Trophoblast cell (in vitro differentiated cells and primary cell): ENCODE measurements at regions not wholly inside any gene's neighbourhood (a gene's known extent, or its start where the extent isn't known, plus 50 kb on each side); places are given as distances from the start of the nearest gene placed in this dataset.

Experiments
- DNase-seq, 2 donors: peaks; one replicate each; pipeline ENCODE4 v3.0.0-alpha.2; 2016
- H2AFZ ChIP-seq: 2 replicates; pipeline ENCODE4 v1.6.1; 2013; ENCODE audit warnings: low read length, moderate library complexity, mild to moderate bottlenecking; ENCODE audit not compliant: insufficient read depth, poor library complexity
- H2AK5ac ChIP-seq: 2 replicates; pipeline ENCODE4 v1.6.1; 2013; ENCODE audit warnings: mild to moderate bottlenecking, low read length
- H2BK120ac ChIP-seq: 2 replicates; pipeline ENCODE4 v1.6.1; 2013; ENCODE audit warnings: low read length, mild to moderate bottlenecking, moderate library complexity; ENCODE audit not compliant: insufficient read depth, poor library complexity
- H2BK12ac ChIP-seq: 2 replicates; pipeline ENCODE4 v1.6.1; 2013; ENCODE audit warnings: mild to moderate bottlenecking, low read length, moderate library complexity
- H2BK5ac ChIP-seq: 2 replicates; pipeline ENCODE4 v1.6.1; 2013; ENCODE audit warnings: low read length, low read depth, moderate library complexity, mild to moderate bottlenecking; ENCODE audit not compliant: poor library complexity
- H3K14ac ChIP-seq: 2 replicates; pipeline ENCODE4 v1.6.1; 2013; ENCODE audit warnings: mild to moderate bottlenecking, low read length
- H3K18ac ChIP-seq: 2 replicates; pipeline ENCODE4 v1.6.1; 2013; ENCODE audit warnings: mild to moderate bottlenecking, low read length
- H3K23ac ChIP-seq: 2 replicates; pipeline ENCODE4 v1.6.1; 2013; ENCODE audit warnings: low read length
- H3K27ac ChIP-seq: 2 replicates; pipeline ENCODE4 v1.5.1; 2013; ENCODE audit warnings: low read depth, mild to moderate bottlenecking, inconsistent platforms, low read length, moderate library complexity
- H3K27me3 ChIP-seq: 2 replicates; pipeline ENCODE4 v1.6.1; 2013; ENCODE audit warnings: inconsistent platforms, mild to moderate bottlenecking, low read length, moderate library complexity; ENCODE audit not compliant: insufficient read depth
- H3K36me3 ChIP-seq, 2 experiments: 1 replicate in 1 of 2; 2 replicates in 1 of 2; pipeline ENCODE4 v1.6.1; 2013; ENCODE audit warnings: low read length in 2 of 2, mild to moderate bottlenecking in 2 of 2, moderate library complexity in 1 of 2; ENCODE audit not compliant: insufficient read depth in 2 of 2, control insufficient read depth in 1 of 2
- H3K4ac ChIP-seq: 2 replicates; pipeline ENCODE4 v1.6.1; 2013; ENCODE audit warnings: low read depth, mild to moderate bottlenecking, low read length, moderate library complexity
- H3K4me1 ChIP-seq, 2 experiments: 1 replicate in 1 of 2; 2 replicates in 1 of 2; pipeline ENCODE4 v1.6.1; 2013; ENCODE audit warnings: low read length in 2 of 2, mild to moderate bottlenecking in 2 of 2, moderate library complexity in 1 of 2; ENCODE audit not compliant: insufficient read depth in 2 of 2, control insufficient read depth in 1 of 2
- H3K4me2 ChIP-seq: 2 replicates; pipeline ENCODE4 v1.6.1; 2013; ENCODE audit warnings: inconsistent platforms, mild to moderate bottlenecking, low read length, moderate library complexity
- H3K4me3 ChIP-seq: 2 replicates; pipeline ENCODE4 v1.5.1; 2013; ENCODE audit warnings: mild to moderate bottlenecking, low read depth, low read length, inconsistent platforms
- H3K79me1 ChIP-seq: one replicate; pipeline ENCODE4 v1.6.1; 2013; ENCODE audit warnings: low read length
- H3K79me2 ChIP-seq: 2 replicates; pipeline ENCODE4 v1.6.1; 2013; ENCODE audit warnings: low read length, mild to moderate bottlenecking; ENCODE audit not compliant: control insufficient read depth, insufficient read depth, poor library complexity
- H3K9ac ChIP-seq: 2 replicates; pipeline ENCODE4 v1.6.1; 2013; ENCODE audit warnings: mild to moderate bottlenecking, low read length
- H3K9me3 ChIP-seq: 2 replicates; pipeline ENCODE4 v1.6.1; 2013; ENCODE audit warnings: low read depth, mild to moderate bottlenecking, control low read depth, inconsistent platforms, low read length; ENCODE audit not compliant: insufficient read depth
- H4K12ac ChIP-seq: 2 replicates; pipeline ENCODE4 v1.6.1; 2013; ENCODE audit warnings: low read depth, mild to moderate bottlenecking, low read length, moderate library complexity
- H4K8ac ChIP-seq: 2 replicates; pipeline ENCODE4 v1.6.1; 2013; ENCODE audit warnings: low read depth, mild to moderate bottlenecking, low read length, moderate library complexity
- H4K91ac ChIP-seq: one replicate; pipeline ENCODE4 v1.6.1; 2013; ENCODE audit warnings: low read depth, mild to moderate bottlenecking, low read length, moderate library complexity
- WGBS: extraction: QIAGEN DNeasy Blood & Tissue Kit; methylation state at CpG from one replicate; pipeline ENCODE4 v1.1.7; 2013; ENCODE audit warnings: missing lambda C conversion rate; ENCODE audit not compliant: insufficient read length, insufficient coverage; ENCODE audit errors: extremely low coverage; 5-methylcytosine and 5-hydroxymethylcytosine counted together

GRCh38 chr1:30244801-30245200, 478.6 kb downstream of the MATN1 start:
- Histone ChIP-seq H3K14ac (no peak overlapping the region), H3K9me3 (no peaks in the 10 kb centered on the region), H2AFZ (no peak overlapping the region), H3K18ac (no peak overlapping the region), H3K9ac (no peak overlapping the region), H3K4ac (no peak overlapping the region), H2AK5ac (no peak overlapping the region), H3K27ac (no peak overlapping the region), H4K91ac (no peak overlapping the region), H3K4me2 (no peak overlapping the region), H2BK12ac (no peak overlapping the region), H3K79me1 (no peaks in the 10 kb centered on the region), H3K36me3 (no peaks in the 10 kb centered on the region), H3K4me1 (no peaks in the 10 kb centered on the region), H2BK5ac (no peak overlapping the region), H4K8ac (no peak overlapping the region), H2BK120ac (no peak overlapping the region), H3K4me3 (no peak overlapping the region), H3K79me2 (no peaks in the 10 kb centered on the region), H3K23ac (no peak overlapping the region), H3K27me3 (no peaks in the 10 kb centered on the region), H4K12ac (no peak overlapping the region)
- no peak for DNase-seq
- WGBS = no CpG with 5 or more reads among the region's 9 CpGs

GRCh38 chr1:30242722-30243457, 480.5 kb downstream of the MATN1 start:
- Histone ChIP-seq H3K36me3 (no peaks in the 10 kb centered on the region), H3K27me3 (no peaks in the 10 kb centered on the region), H2BK12ac (no peak overlapping the region), H2BK120ac (no peak overlapping the region), H3K79me1 (no peaks in the 10 kb centered on the region), H2BK5ac (no peak overlapping the region), H2AK5ac (no peak overlapping the region), H4K12ac (no peak overlapping the region), H3K79me2 (no peaks in the 10 kb centered on the region), H3K9me3 (no peaks in the 10 kb centered on the region), H3K18ac (no peak overlapping the region), H3K4ac (no peak overlapping the region), H3K9ac (no peak overlapping the region), H3K27ac (no peak overlapping the region), H4K8ac (no peak overlapping the region), H2AFZ (no peak overlapping the region), H3K4me2 (no peak overlapping the region), H3K4me1 (no peaks in the 10 kb centered on the region), H3K14ac (no peak overlapping the region), H4K91ac (no peak overlapping the region), H3K4me3 (no peak overlapping the region), H3K23ac (no peak overlapping the region)
- no CpG with 5 or more reads among the region's 5 CpGs for WGBS
- no peak for DNase-seq

GRCh38 chr1:30242168-30242567, 481.2 kb downstream of the MATN1 start:
- H3K4me2 ChIP-seq = no peak overlapping the region
- H3K14ac ChIP-seq = no peak overlapping the region
- no peak overlapping the region for H3K4me3 ChIP-seq
- H2BK120ac ChIP-seq = no peak overlapping the region
- no peaks in the 10 kb centered on the region for H3K4me1 ChIP-seq
- H3K23ac ChIP-seq = no peak overlapping the region
- no peak overlapping the region for H3K9ac ChIP-seq
- no peaks in the 10 kb centered on the region for H3K27me3 ChIP-seq
- H3K27ac ChIP-seq = no peak overlapping the region
- H3K79me1 ChIP-seq = no peaks in the 10 kb centered on the region
- H3K79me2 ChIP-seq = no peaks in the 10 kb centered on the region
- no peak overlapping the region for H2BK5ac ChIP-seq
- no peak overlapping the region for H2AK5ac ChIP-seq
- no peaks in the 10 kb centered on the region for H3K36me3 ChIP-seq
- no peak overlapping the region for H3K4ac ChIP-seq
- no peak overlapping the region for H4K91ac ChIP-seq
- WGBS = no CpG with 5 or more reads among the region's 9 CpGs
- H2AFZ ChIP-seq = no peak overlapping the region
- no peak overlapping the region for H2BK12ac ChIP-seq
- no peak overlapping the region for H4K12ac ChIP-seq
- H3K9me3 ChIP-seq = no peaks in the 10 kb centered on the region
- no peak overlapping the region for H4K8ac ChIP-seq
- DNase-seq = no peak
- no peak overlapping the region for H3K18ac ChIP-seq

GRCh38 chr1:30241681-30242080, 481.7 kb downstream of the MATN1 start:
- WGBS = no CpG with 5 or more reads among the region's 3 CpGs
- no peak overlapping the region for H4K8ac ChIP-seq
- H4K91ac ChIP-seq = no peak overlapping the region
- H3K27me3 ChIP-seq = no peaks in the 10 kb centered on the region
- no peak overlapping the region for H3K9ac ChIP-seq
- no peaks in the 10 kb centered on the region for H3K4me1 ChIP-seq
- no peaks in the 10 kb centered on the region for H3K9me3 ChIP-seq
- no peaks in the 10 kb centered on the region for H3K36me3 ChIP-seq
- H2BK12ac ChIP-seq = no peak overlapping the region
- DNase-seq = no peak
- H3K23ac ChIP-seq = no peak overlapping the region
- H2BK5ac ChIP-seq = no peak overlapping the region
- no peaks in the 10 kb centered on the region for H3K79me1 ChIP-seq
- H3K4me3 ChIP-seq = no peak overlapping the region
- no peaks in the 10 kb centered on the region for H3K79me2 ChIP-seq
- H3K18ac ChIP-seq = no peak overlapping the region
- H3K4ac ChIP-seq = no peak overlapping the region
- H3K14ac ChIP-seq = no peak overlapping the region
- no peak overlapping the region for H3K4me2 ChIP-seq
- no peak overlapping the region for H2AFZ ChIP-seq
- no peak overlapping the region for H3K27ac ChIP-seq
- no peak overlapping the region for H4K12ac ChIP-seq
- H2BK120ac ChIP-seq = no peak overlapping the region
- H2AK5ac ChIP-seq = no peak overlapping the region
